ENCODE measurements at regions not wholly inside any gene's neighbourhood (a gene's known extent, or its start where the extent isn't known, plus 50 kb on each side); places are given as distances from the start of the nearest gene placed in this dataset.
A peak's percentile ranks its signal among the peaks of the same experiment; 100 is the strongest.

DNA sequence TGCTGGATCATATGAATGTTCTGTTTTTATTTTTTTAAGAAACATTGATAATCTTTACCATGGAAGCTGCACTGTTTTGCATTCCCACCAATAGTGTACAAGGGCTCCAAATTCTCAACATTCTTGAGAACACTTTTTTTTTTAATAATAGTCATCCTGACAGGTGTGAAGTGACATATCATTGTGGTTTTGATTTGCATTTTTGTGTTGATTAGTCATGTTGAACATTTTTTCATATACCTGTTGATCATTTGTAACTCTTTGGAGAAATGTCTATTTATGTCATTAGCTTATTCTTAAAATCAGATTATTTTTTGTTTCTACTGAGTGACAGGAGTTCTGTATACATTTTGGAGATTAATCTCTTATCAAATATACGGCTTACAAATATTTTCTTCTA lies 408.5 kb downstream of the GLUD2 start:
- H3K4me3 ChIP-seq (ENCODE audit: low read depth in 1 of 2, low read length in 2 of 2), result no peak overlapping the region
- no peak overlapping the region for H3K27ac ChIP-seq (ENCODE audit: low read length)
- no peak for ATAC-seq (ENCODE audit: insufficient read depth, low read depth)
- no peaks in the 10 kb centered on the region for H3K4me1 ChIP-seq (ENCODE audit: insufficient read depth, low read length)
- no peaks in the 10 kb centered on the region for H3K27me3 ChIP-seq (ENCODE audit: insufficient read depth, low read length, poor library complexity)
- no peak for TF ChIP-seq EZH2 (IDR thresholded peaks at IDR 0.05; ENCODE audit: borderline replicate concordance, low read depth, low read length, severe bottlenecking)
- TF ChIP-seq, protein P1, sequence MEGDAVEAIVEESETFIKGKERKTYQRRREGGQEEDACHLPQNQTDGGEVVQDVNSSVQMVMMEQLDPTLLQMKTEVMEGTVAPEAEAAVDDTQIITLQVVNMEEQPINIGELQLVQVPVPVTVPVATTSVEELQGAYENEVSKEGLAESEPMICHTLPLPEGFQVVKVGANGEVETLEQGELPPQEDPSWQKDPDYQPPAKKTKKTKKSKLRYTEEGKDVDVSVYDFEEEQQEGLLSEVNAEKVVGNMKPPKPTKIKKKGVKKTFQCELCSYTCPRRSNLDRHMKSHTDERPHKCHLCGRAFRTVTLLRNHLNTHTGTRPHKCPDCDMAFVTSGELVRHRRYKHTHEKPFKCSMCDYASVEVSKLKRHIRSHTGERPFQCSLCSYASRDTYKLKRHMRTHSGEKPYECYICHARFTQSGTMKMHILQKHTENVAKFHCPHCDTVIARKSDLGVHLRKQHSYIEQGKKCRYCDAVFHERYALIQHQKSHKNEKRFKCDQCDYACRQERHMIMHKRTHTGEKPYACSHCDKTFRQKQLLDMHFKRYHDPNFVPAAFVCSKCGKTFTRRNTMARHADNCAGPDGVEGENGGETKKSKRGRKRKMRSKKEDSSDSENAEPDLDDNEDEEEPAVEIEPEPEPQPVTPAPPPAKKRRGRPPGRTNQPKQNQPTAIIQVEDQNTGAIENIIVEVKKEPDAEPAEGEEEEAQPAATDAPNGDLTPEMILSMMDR (IDR thresholded peaks at IDR 0.05; ENCODE audit: borderline replicate concordance, extremely low read depth, low read length, poor library complexity, severe bottlenecking), result no peak
- H3K4me2 ChIP-seq (ENCODE audit: insufficient read depth, low read length), result no peak overlapping the region
- H3K9me3 ChIP-seq (ENCODE audit: insufficient read depth, low read length, severe bottlenecking), result no peaks in the 10 kb centered on the region
- no peak overlapping the region for H3K9ac ChIP-seq (ENCODE audit: low read depth, low read length)
- DNase-seq, result no peak
- no peaks in the 10 kb centered on the region for H4K20me1 ChIP-seq (ENCODE audit: insufficient read depth, low read length)
- H3K79me2 ChIP-seq (ENCODE audit: insufficient read depth, low read length), result no peaks in the 10 kb centered on the region
- H2AFZ ChIP-seq (ENCODE audit: low read depth, low read length), result no peak overlapping the region
- H3K36me3 ChIP-seq (ENCODE audit: insufficient read depth, low read length), result no peaks in the 10 kb centered on the region

DNA sequence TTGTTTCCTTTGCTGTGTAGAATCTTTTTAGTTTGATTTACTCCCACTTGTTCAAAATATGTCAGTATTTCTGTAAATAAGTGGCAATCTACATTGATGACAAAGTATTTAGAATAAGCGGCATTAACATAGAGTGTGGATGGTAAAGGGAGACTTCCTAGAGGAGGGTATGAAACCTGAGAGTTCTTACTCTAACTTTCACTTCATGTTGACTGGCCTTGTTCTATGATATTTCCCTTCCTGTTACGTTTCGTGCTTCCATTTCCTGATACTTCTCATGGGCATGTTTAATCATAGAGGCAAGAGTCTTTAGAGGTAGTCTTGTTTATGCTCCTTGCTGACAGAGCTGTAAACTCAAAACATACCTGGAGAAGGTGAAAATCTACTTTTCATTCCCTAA lies 408.9 kb downstream of the GLUD2 start:
- H4K20me1 ChIP-seq (ENCODE audit: insufficient read depth, low read length), result no peaks in the 10 kb centered on the region
- H3K36me3 ChIP-seq (ENCODE audit: insufficient read depth, low read length), result no peaks in the 10 kb centered on the region
- no peak overlapping the region for H3K4me2 ChIP-seq (ENCODE audit: insufficient read depth, low read length)
- no peaks in the 10 kb centered on the region for H3K9me3 ChIP-seq (ENCODE audit: insufficient read depth, low read length, severe bottlenecking)
- no peak for DNase-seq
- H3K9ac ChIP-seq (ENCODE audit: low read depth, low read length), result no peak overlapping the region
- H3K79me2 ChIP-seq (ENCODE audit: insufficient read depth, low read length), result no peaks in the 10 kb centered on the region
- H3K4me3 ChIP-seq (ENCODE audit: low read depth in 1 of 2, low read length in 2 of 2), result no peak overlapping the region
- H3K27ac ChIP-seq (ENCODE audit: low read length), result no peak overlapping the region
- H3K4me1 ChIP-seq (ENCODE audit: insufficient read depth, low read length), result no peaks in the 10 kb centered on the region
- H2AFZ ChIP-seq (ENCODE audit: low read depth, low read length), result peak overlapping the region; percentile 33; the same call in 1 of the 2 replicates
- ATAC-seq (ENCODE audit: insufficient read depth, low read depth), result no peak
- no peaks in the 10 kb centered on the region for H3K27me3 ChIP-seq (ENCODE audit: insufficient read depth, low read length, poor library complexity)
- TF ChIP-seq, protein P1 (IDR thresholded peaks at IDR 0.05; ENCODE audit: borderline replicate concordance, extremely low read depth, low read length, poor library complexity, severe bottlenecking), result no peak
- no peak for TF ChIP-seq EZH2 (IDR thresholded peaks at IDR 0.05; ENCODE audit: borderline replicate concordance, low read depth, low read length, severe bottlenecking)

DNA sequence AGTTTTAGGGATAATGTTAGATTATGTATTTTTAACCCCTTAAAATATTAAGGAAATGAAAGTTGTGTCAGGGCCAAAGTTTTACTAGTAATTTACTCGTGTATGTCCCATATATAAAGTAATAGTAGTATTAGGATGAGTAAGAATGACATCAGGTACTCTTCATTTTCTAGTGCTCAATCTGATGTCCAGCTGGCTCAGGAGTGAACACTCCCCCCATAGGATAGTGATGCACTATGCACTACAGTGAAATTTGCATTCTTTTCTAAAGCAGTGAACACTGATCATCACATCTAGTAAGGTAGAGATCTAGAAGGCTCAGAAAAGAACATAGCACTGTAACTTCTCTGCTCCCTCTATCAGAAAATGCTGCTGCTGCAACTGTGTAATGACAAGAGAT lies 409.7 kb downstream of the GLUD2 start:
- H3K79me2 ChIP-seq (ENCODE audit: insufficient read depth, low read length), result no peaks in the 10 kb centered on the region
- no peak for ATAC-seq (ENCODE audit: insufficient read depth, low read depth)
- H3K9me3 ChIP-seq (ENCODE audit: insufficient read depth, low read length, severe bottlenecking), result no peaks in the 10 kb centered on the region
- H3K9ac ChIP-seq (ENCODE audit: low read depth, low read length), result no peak overlapping the region
- H3K4me3 ChIP-seq (ENCODE audit: low read depth in 1 of 2, low read length in 2 of 2), result no peak overlapping the region
- TF ChIP-seq, protein P1 (IDR thresholded peaks at IDR 0.05; ENCODE audit: borderline replicate concordance, extremely low read depth, low read length, poor library complexity, severe bottlenecking), result no peak
- no peak for TF ChIP-seq EZH2 (IDR thresholded peaks at IDR 0.05; ENCODE audit: borderline replicate concordance, low read depth, low read length, severe bottlenecking)
- no peak for DNase-seq
- no peaks in the 10 kb centered on the region for H3K27me3 ChIP-seq (ENCODE audit: insufficient read depth, low read length, poor library complexity)
- H2AFZ ChIP-seq (ENCODE audit: low read depth, low read length), result no peak overlapping the region
- H3K27ac ChIP-seq (ENCODE audit: low read length), result no peak overlapping the region
- H4K20me1 ChIP-seq (ENCODE audit: insufficient read depth, low read length), result no peaks in the 10 kb centered on the region
- no peaks in the 10 kb centered on the region for H3K36me3 ChIP-seq (ENCODE audit: insufficient read depth, low read length)
- H3K4me2 ChIP-seq (ENCODE audit: insufficient read depth, low read length), result no peak overlapping the region
- H3K4me1 ChIP-seq (ENCODE audit: insufficient read depth, low read length), result no peaks in the 10 kb centered on the region

DNA sequence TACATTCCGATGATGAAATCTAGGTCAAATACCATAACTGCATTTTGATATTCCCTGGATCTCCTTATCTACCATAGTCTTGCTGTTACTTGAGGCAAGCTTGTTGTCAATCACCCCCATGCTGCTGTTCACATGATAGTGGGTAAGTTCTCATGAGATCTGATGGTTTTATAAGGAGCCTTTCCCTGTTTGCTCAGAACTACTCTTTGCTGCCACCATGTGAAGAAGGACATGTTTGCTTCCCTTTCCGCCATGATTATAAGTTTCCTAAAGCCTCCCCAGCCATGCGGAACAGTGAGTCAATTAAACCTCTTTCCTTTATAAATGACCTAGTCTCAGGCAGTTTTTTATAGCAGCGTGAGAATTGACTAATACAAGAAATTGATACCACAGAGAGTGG lies 432.0 kb downstream of the GLUD2 start:
- ATAC-seq (ENCODE audit: insufficient read depth, low read depth) (no peak), DNase-seq (no peak)
- no peaks in the 10 kb centered on the region for H3K79me2 ChIP-seq (ENCODE audit: insufficient read depth, low read length)
- H3K4me2 ChIP-seq (ENCODE audit: insufficient read depth, low read length), result no peak overlapping the region
- H3K9me3 ChIP-seq (ENCODE audit: insufficient read depth, low read length, severe bottlenecking), result no peaks in the 10 kb centered on the region
- H3K4me1 ChIP-seq (ENCODE audit: insufficient read depth, low read length), result no peaks in the 10 kb centered on the region
- H3K27me3 ChIP-seq (ENCODE audit: insufficient read depth, low read length, poor library complexity), result no peaks in the 10 kb centered on the region
- no peak overlapping the region for H3K27ac ChIP-seq (ENCODE audit: low read length)
- no peaks in the 10 kb centered on the region for H4K20me1 ChIP-seq (ENCODE audit: insufficient read depth, low read length)
- no peak for TF ChIP-seq EZH2 (IDR thresholded peaks at IDR 0.05; ENCODE audit: borderline replicate concordance, low read depth, low read length, severe bottlenecking)
- TF ChIP-seq, protein P1 (IDR thresholded peaks at IDR 0.05; ENCODE audit: borderline replicate concordance, extremely low read depth, low read length, poor library complexity, severe bottlenecking), result peak; percentile 19
- no peak overlapping the region for H3K4me3 ChIP-seq (ENCODE audit: low read depth in 1 of 2, low read length in 2 of 2)
- no peak overlapping the region for H2AFZ ChIP-seq (ENCODE audit: low read depth, low read length)
- H3K36me3 ChIP-seq (ENCODE audit: insufficient read depth, low read length), result no peaks in the 10 kb centered on the region
- no peak overlapping the region for H3K9ac ChIP-seq (ENCODE audit: low read depth, low read length)

Data from DND-41 (cell line).